Thymus (tissue), 11 donors: ENCODE measurements at regions not wholly inside any gene's neighbourhood (a gene's known extent, or its start where the extent isn't known, plus 50 kb on each side); places are given as distances from the start of the nearest gene placed in this dataset.
"Not testable (repeated sequence)": the region's sequence is repeated elsewhere in the genome, so short reads cannot be mapped to it uniquely, and the experiment has no call there.

ENCODE experiments used
- DNase-seq, 9 donors: peaks; one replicate each; pipeline ENCODE4 v3.0.0-alpha.2; 2013; ENCODE audit warnings: low spot score in 9 of 9, low read depth in 6 of 9, missing footprints in 1 of 9
- H3K27ac ChIP-seq, 2 donors: one replicate each; pipeline ENCODE4 v1.5.1; 2013; ENCODE audit warnings: control low read depth in 1 of 2, low read depth in 1 of 2, low read length in 1 of 2, mild to moderate bottlenecking in 1 of 2, moderate library complexity in 1 of 2
- H3K27me3 ChIP-seq, 2 donors: one replicate each; pipeline ENCODE4 v1.5.1; 2013; ENCODE audit warnings: low read length in 1 of 2; ENCODE audit not compliant: control insufficient read depth in 2 of 2, insufficient read depth in 1 of 2
- H3K36me3 ChIP-seq, 2 donors: one replicate each; pipeline ENCODE4 v1.5.1; 2013; ENCODE audit warnings: low read length in 1 of 2, mild to moderate bottlenecking in 1 of 2, moderate library complexity in 1 of 2; ENCODE audit not compliant: control insufficient read depth in 2 of 2, insufficient read depth in 2 of 2
- H3K4me1 ChIP-seq, 2 donors: one replicate each; pipeline ENCODE4 v1.5.1; 2013; ENCODE audit warnings: low read length in 2 of 2; ENCODE audit not compliant: control insufficient read depth in 2 of 2, insufficient read depth in 2 of 2
- H3K4me3 ChIP-seq, 2 donors: one replicate each; pipeline ENCODE4 v1.5.1; 2013; ENCODE audit warnings: low read length in 2 of 2, control low read depth in 1 of 2, mild to moderate bottlenecking in 1 of 2
- H3K9me3 ChIP-seq, 2 donors: one replicate each; pipeline ENCODE4 v1.5.1; 2013; ENCODE audit warnings: low read length in 1 of 2, mild to moderate bottlenecking in 1 of 2; ENCODE audit not compliant: control insufficient read depth in 2 of 2, insufficient read depth in 1 of 2
- WGBS: extraction: QIAGEN DNeasy Blood & Tissue Kit; methylation state at CpG from one replicate; pipeline ENCODE4 v1.1.7; 2013; 5-methylcytosine and 5-hydroxymethylcytosine counted together
- donor health status: healthy.

- H3K4me1 ChIP-seq, H3K4me3 ChIP-seq, DNase-seq, H3K27me3 ChIP-seq, H3K9me3 ChIP-seq, H3K27ac ChIP-seq, H3K36me3 ChIP-seq: not testable (repeated sequence)
- 92% methylated on average over 12 of the region's 13 CpGs for WGBS
Observed at GRCh38 chr16:88188171-88188895, 194.4 kb upstream of the ZNF469 start.

- not testable (repeated sequence) for H3K9me3 ChIP-seq, H3K4me1 ChIP-seq, H3K36me3 ChIP-seq, DNase-seq, H3K27me3 ChIP-seq, H3K4me3 ChIP-seq, H3K27ac ChIP-seq
- whole genome bisulfite sequencing: 91% methylated on average over 3 of the region's 3 CpGs
Observed at GRCh38 chr16:88190592-88191095, 192.1 kb upstream of the ZNF469 start.

- H3K27ac ChIP-seq, H3K27me3 ChIP-seq, H3K36me3 ChIP-seq, H3K4me1 ChIP-seq, DNase-seq, H3K9me3 ChIP-seq, H3K4me3 ChIP-seq: not testable (repeated sequence)
- WGBS: 93% methylated on average over 9 of the region's 9 CpGs
Observed at GRCh38 chr16:88191168-88191567, 191.6 kb upstream of the ZNF469 start.

GRCh38 chr16:88192601-88193000 lies 190.2 kb upstream of the ZNF469 start:
- Histone ChIP-seq H3K4me3 (no peak overlapping the region), H3K36me3 (no peaks in the 10 kb centered on the region), H3K27me3 (no peaks in the 10 kb centered on the region), H3K9me3 (peaks cover 0 to 3% of the 10 kb centered on the region in 2 donors), H3K27ac (no peak overlapping the region), H3K4me1 (peaks cover 0 to 10% of the 10 kb centered on the region in 2 donors)
- no peak for DNase-seq
- WGBS: 95% methylated on average over 1 of the region's 1 CpG

- H3K4me3 ChIP-seq, H3K27ac ChIP-seq, H3K36me3 ChIP-seq, H3K9me3 ChIP-seq, H3K4me1 ChIP-seq, H3K27me3 ChIP-seq: not testable (repeated sequence)
- WGBS: 33% methylated on average over 15 of the region's 15 CpGs
- peak in 3 of 9 donors; percentile 15 to 38 (median 30) for DNase-seq
Observed at GRCh38 chr16:88193706-88194396, 188.9 kb upstream of the ZNF469 start.

- H3K36me3 ChIP-seq: no peaks in the 10 kb centered on the region
- no peak overlapping the region for H3K4me3 ChIP-seq
- peaks cover 0 to 10% of the 10 kb centered on the region in 2 donors for H3K4me1 ChIP-seq
- 86% methylated on average over 47 of the region's 47 CpGs for WGBS
- no peak for DNase-seq
- H3K9me3 ChIP-seq: no peaks in the 10 kb centered on the region
- no peaks in the 10 kb centered on the region for H3K27me3 ChIP-seq
- H3K27ac ChIP-seq: no peak overlapping the region
Observed at GRCh38 chr16:88194397-88195268, 188.1 kb upstream of the ZNF469 start.

- Histone ChIP-seq H3K27ac (no peak overlapping the region), H3K36me3 (no peaks in the 10 kb centered on the region), H3K27me3 (no peaks in the 10 kb centered on the region), H3K4me1 (peaks cover 0 to 10% of the 10 kb centered on the region in 2 donors), H3K4me3 (no peak overlapping the region), H3K9me3 (no peaks in the 10 kb centered on the region)
- 43% methylated on average over 10 of the region's 10 CpGs for WGBS
- DNase-seq: no peak
Observed at GRCh38 chr16:88195269-88195705, 187.5 kb upstream of the ZNF469 start.

- no peaks in the 10 kb centered on the region for H3K36me3 ChIP-seq
- H3K4me1 ChIP-seq: peaks cover 0 to 10% of the 10 kb centered on the region in 2 donors
- H3K9me3 ChIP-seq: no peaks in the 10 kb centered on the region
- H3K4me3 ChIP-seq: no peak overlapping the region
- 96% methylated on average over 9 of the region's 9 CpGs for WGBS
- no peak overlapping the region for H3K27ac ChIP-seq
- no peak for DNase-seq
- no peaks in the 10 kb centered on the region for H3K27me3 ChIP-seq
Observed at GRCh38 chr16:88195911-88196465, 186.8 kb upstream of the ZNF469 start.
